GM12891 (cell line): ENCODE measurements at regions not wholly inside any gene's neighbourhood (a gene's known extent, or its start where the extent isn't known, plus 50 kb on each side); places are given as distances from the start of the nearest gene placed in this dataset.

Experiments used
- PAX5 ChIP-seq: IDR thresholded peaks from 2 replicates; pipeline ENCODE4 v1.6.1; 2011; ENCODE audit warnings: low read length, moderate library complexity, mild to moderate bottlenecking; ENCODE audit not compliant: insufficient read depth, severe bottlenecking
- POLR2A ChIP-seq: IDR thresholded peaks from 2 replicates; pipeline ENCODE4 v1.6.1; 2011; ENCODE audit warnings: low read depth, low read length, control low read depth
- POLR2AphosphoS5 ChIP-seq: IDR thresholded peaks from 2 replicates; pipeline ENCODE4 v1.6.1; 2011; ENCODE audit warnings: low read depth, low read length, control low read depth
- POU2F2 ChIP-seq: IDR thresholded peaks from 2 replicates; pipeline ENCODE4 v1.6.1; 2011; ENCODE audit warnings: low read depth, mild to moderate bottlenecking, control low read depth, low read length, moderate library complexity
- SPI1 ChIP-seq: IDR thresholded peaks from 2 replicates; pipeline ENCODE4 v1.6.1; 2011; ENCODE audit warnings: low read depth, low read length, control low read depth
- TAF1 ChIP-seq: IDR thresholded peaks from 2 replicates; pipeline ENCODE4 v1.6.1; 2011; ENCODE audit warnings: low read depth, low read length, control low read depth

DNA sequence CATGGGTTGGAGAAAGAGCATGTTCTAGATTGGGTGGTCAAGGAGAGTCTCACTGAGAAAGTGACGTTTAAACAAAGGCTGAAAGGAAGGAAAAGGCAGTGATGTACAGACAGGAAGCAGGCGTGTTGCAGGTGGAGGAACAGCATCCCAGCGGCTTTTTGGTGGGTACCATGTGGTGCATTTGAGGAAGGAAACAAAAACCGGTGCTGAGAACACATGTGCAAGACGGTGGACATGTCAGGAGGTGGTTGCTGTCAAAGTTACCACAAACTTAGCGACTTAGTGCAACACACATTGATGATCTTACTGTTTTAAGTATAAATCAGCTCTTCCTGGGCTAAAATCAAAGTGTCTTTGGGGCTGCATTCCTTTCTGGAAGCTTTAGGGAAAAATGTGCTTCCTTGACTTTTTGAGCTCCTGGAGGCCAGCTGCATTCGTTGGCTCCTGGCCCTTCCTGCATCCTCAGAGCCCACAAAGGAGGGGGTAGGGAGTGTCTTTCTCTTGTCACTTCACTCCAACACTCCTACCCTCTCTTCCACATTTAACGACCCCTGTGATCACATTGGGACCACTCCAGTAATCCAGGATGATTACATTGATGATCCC, 380.6 kb downstream of the FBXO15 start:
- no peak for TF ChIP-seq TAF1
- TF ChIP-seq POLR2AphosphoS5, result no peak
- no peak for TF ChIP-seq POLR2A
- TF ChIP-seq PAX5, result no peak
- TF ChIP-seq POU2F2, result no peak
- TF ChIP-seq SPI1, result no peak
